ENCODE measurements at regions not wholly inside any gene's neighbourhood (a gene's known extent, or its start where the extent isn't known, plus 50 kb on each side); places are given as distances from the start of the nearest gene placed in this dataset.

DNA sequence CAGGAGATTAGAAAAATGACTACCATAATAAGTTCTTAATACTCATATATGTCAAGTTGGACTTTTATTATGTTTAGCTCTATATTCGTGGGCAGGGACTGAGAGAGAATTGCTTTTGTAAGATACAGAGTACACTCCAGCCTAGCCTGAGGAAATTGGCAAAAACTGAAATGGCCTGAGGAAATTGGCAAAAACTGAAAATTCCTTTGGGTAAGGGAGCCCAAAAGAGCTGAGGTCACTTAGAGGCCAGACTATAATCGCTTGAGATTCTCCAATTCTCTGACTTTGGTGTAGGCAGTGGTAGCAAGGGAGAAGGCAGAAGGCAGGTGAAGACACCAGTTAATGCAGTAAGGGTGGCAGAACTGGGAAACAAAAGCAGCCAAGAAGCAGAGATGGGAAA is 124.5 kb upstream of the HCCS start (continued):
- TF ChIP-seq, protein P1, sequence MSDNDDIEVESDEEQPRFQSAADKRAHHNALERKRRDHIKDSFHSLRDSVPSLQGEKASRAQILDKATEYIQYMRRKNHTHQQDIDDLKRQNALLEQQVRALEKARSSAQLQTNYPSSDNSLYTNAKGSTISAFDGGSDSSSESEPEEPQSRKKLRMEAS (IDR thresholded peaks at IDR 0.05) = no peak
- no peak for TF ChIP-seq NANOG (IDR thresholded peaks at IDR 0.05; ENCODE audit: insufficient read depth, low read depth, low read length, poor library complexity, severe bottlenecking)
- TF ChIP-seq RXRA (IDR thresholded peaks at IDR 0.05; ENCODE audit: insufficient read depth, low read depth, low read length) = no peak
- no peak for TF ChIP-seq KDM4A (IDR thresholded peaks at IDR 0.05; ENCODE audit: low read depth, low read length, severe bottlenecking)
- TF ChIP-seq PHF8 (conservative IDR thresholded peaks at IDR 0.05; ENCODE audit: low read depth, low read length) = no peak
- no peak for TF ChIP-seq EZH2 (IDR thresholded peaks at IDR 0.05; ENCODE audit: low read depth, low read length, severe bottlenecking)
- TF ChIP-seq CTBP2 (IDR thresholded peaks at IDR 0.05; ENCODE audit: borderline replicate concordance, insufficient read depth, insufficient read length, low read length) = no peak
- TF ChIP-seq EP300 (IDR thresholded peaks at IDR 0.05; ENCODE audit: borderline replicate concordance in 1 of 2, low read depth in 2 of 2, low read length in 2 of 2) = no peak
- TF ChIP-seq, protein P2, sequence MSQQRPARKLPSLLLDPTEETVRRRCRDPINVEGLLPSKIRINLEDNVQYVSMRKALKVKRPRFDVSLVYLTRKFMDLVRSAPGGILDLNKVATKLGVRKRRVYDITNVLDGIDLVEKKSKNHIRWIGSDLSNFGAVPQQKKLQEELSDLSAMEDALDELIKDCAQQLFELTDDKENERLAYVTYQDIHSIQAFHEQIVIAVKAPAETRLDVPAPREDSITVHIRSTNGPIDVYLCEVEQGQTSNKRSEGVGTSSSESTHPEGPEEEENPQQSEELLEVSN (IDR thresholded peaks at IDR 0.05) = no peak
- no peak for TF ChIP-seq SP4 (IDR thresholded peaks at IDR 0.05; ENCODE audit: low read length)
- TF ChIP-seq RFX5 (IDR thresholded peaks at IDR 0.05; ENCODE audit: borderline replicate concordance, low read depth, low read length) = no peak
- TF ChIP-seq HDAC6 (IDR thresholded peaks at IDR 0.05; ENCODE audit: low read depth, low read length) = no peak
- TF ChIP-seq CHD2 (IDR thresholded peaks at IDR 0.05; ENCODE audit: low read length) = no peak
- TF ChIP-seq POLR2AphosphoS5 (IDR thresholded peaks at IDR 0.05; ENCODE audit: low read depth, low read length) = no peak
- no peak for TF ChIP-seq CBX5 (IDR thresholded peaks at IDR 0.05; ENCODE audit: low read depth, low read length)
- TF ChIP-seq SUZ12 (IDR thresholded peaks at IDR 0.05; ENCODE audit: low read length) = no peak
- no peak for TF ChIP-seq POU5F1 (IDR thresholded peaks at IDR 0.05; ENCODE audit: low read depth, low read length)
- TF ChIP-seq TAF7 (optimal IDR thresholded peaks at IDR 0.05; ENCODE audit: borderline replicate concordance, low read depth, low read length) = no peak
